ENCODE measurements at regions not wholly inside any gene's neighbourhood (a gene's known extent, or its start where the extent isn't known, plus 50 kb on each side); places are given as distances from the start of the nearest gene placed in this dataset.

- Mint-ChIP-seq H3K4me1 (peaks cover 14% of the 10 kb centered on the region), H3K27ac (no peak overlapping the region), H3K9me3 (no peaks in the 10 kb centered on the region), H3K4me3 (no peak overlapping the region), H3K27me3 (ENCODE audit: low read depth) (no peaks in the 10 kb centered on the region), H3K36me3 (no peaks in the 10 kb centered on the region)
- DNase-seq (ENCODE audit: low spot score in 2 of 2, unreplicated experiment in 2 of 2): no peak
- TF ChIP-seq CTCF (IDR thresholded peaks at IDR 0.05; ENCODE audit: unreplicated experiment): no peak
Observed at GRCh38 chr3:30245858-30246622, 360.4 kb upstream of the TGFBR2 start.

DNA sequence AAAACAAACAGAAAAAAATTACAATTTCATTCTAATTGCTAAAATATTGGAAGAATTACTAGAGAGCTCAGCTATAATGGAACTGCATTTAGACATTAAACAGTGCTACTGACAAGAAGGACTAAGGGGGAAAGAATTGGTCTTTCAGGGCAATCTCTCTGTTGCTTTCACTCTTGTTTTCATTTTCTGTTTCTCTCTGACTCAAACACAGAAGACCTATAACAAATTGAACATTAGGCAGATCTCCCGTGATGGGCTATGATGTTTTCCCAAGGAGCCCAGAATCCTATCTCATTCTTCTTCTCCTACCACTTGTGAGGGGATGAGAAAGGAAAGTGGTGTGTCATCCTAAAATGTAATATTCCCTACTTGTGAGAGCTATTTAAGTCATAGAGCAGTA is 358.0 kb upstream of the TGFBR2 start:
- Mint-ChIP-seq H3K36me3 (no peaks in the 10 kb centered on the region), H3K4me1 (peaks cover 10% of the 10 kb centered on the region), H3K27me3 (ENCODE audit: low read depth) (no peaks in the 10 kb centered on the region), H3K4me3 (no peak overlapping the region), H3K27ac (no peak overlapping the region), H3K9me3 (peaks cover 4% of the 10 kb centered on the region)
- TF ChIP-seq CTCF (IDR thresholded peaks at IDR 0.05; ENCODE audit: unreplicated experiment): no peak
- DNase-seq (ENCODE audit: low spot score in 2 of 2, unreplicated experiment in 2 of 2): no peak

DNA sequence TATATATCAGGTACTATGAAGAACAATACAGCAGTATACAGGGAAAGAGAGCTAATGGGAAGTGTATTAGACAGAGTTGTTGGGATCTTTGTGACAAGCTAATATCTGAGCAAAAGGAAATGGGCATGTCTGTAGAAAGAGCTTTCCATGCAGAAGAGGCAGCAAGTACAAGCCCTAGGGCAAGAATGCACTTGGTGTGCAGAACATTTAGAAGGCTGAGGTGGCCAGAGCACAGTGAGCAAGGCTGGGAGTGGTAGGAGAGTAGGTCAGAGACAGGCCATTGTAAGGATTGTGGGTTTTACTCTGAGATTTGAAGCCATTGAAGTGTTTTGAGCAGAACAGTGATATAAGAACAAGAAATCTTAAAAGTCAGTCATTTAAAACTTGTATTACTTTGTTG is 353.9 kb upstream of the TGFBR2 start:
- no peaks in the 10 kb centered on the region for H3K36me3 Mint-ChIP-seq

DNA sequence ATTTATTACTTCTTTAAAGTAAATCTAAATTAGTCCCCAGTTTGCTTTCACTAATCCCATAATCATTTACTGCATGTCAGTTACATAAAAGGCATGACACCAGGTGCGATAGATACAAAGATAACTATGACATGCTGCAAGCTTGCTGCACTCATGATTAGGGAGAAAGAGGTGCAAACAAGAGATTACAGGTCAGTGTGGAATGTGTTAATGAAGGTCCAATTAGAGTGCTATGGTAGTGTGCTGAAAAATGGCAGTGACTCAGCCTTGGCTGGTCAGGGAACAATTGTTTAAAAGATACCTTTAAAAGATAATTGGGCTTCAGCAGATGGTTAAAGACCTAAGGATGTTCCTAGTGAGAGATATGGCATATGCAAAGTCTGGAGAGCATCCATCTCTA is 352.6 kb upstream of the TGFBR2 start:
- no peaks in the 10 kb centered on the region for H3K27me3 Mint-ChIP-seq (ENCODE audit: low read depth)
- H3K4me3 Mint-ChIP-seq: no peak overlapping the region
- no peak overlapping the region for H3K27ac Mint-ChIP-seq
- DNase-seq (ENCODE audit: low spot score in 2 of 2, unreplicated experiment in 2 of 2): no peak
- TF ChIP-seq CTCF (IDR thresholded peaks at IDR 0.05; ENCODE audit: unreplicated experiment): no peak
- peaks cover 10% of the 10 kb centered on the region for H3K4me1 Mint-ChIP-seq
- no peaks in the 10 kb centered on the region for H3K36me3 Mint-ChIP-seq
- H3K9me3 Mint-ChIP-seq: peaks cover 18% of the 10 kb centered on the region

More for the DNA sequence above, 353.9 kb upstream of the TGFBR2 start:
- Mint-ChIP-seq H3K27me3 (ENCODE audit: low read depth) (no peaks in the 10 kb centered on the region), H3K4me3 (no peak overlapping the region), H3K27ac (no peak overlapping the region), H3K4me1 (peaks cover 6% of the 10 kb centered on the region), H3K9me3 (peaks cover 18% of the 10 kb centered on the region)
- TF ChIP-seq CTCF (IDR thresholded peaks at IDR 0.05; ENCODE audit: unreplicated experiment): no peak
- no peak for DNase-seq (ENCODE audit: low spot score in 2 of 2, unreplicated experiment in 2 of 2)

DNA sequence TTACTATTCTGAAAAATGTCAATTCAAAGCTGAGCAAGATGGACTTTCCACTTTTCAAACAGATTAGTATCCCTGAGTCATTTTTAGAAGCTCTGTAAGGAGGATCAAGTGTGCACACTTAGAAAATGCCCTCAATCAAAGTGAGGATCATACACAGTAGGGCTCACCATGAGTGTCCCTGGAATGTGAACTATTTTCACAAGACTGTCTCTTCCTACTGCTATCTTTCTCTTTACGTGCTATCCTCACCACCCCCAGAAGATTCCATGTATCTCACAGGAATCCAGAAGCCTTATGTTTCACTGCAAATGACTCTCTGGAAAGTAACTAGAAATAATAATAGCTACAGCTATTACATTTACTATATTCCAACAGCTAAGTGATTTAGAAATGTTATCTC is 349.9 kb upstream of the TGFBR2 start:
- TF ChIP-seq CTCF (IDR thresholded peaks at IDR 0.05; ENCODE audit: unreplicated experiment): no peak
- H3K9me3 Mint-ChIP-seq: peaks cover 18% of the 10 kb centered on the region
- DNase-seq (ENCODE audit: low spot score in 2 of 2, unreplicated experiment in 2 of 2): no peak

More for the DNA sequence above, 349.9 kb upstream of the TGFBR2 start:
- Mint-ChIP-seq H3K4me3 (no peak overlapping the region), H3K27ac (no peak overlapping the region), H3K27me3 (ENCODE audit: low read depth) (no peaks in the 10 kb centered on the region), H3K36me3 (no peaks in the 10 kb centered on the region), H3K4me1 (peaks cover 22% of the 10 kb centered on the region)
